ENCODE measurements at regions not wholly inside any gene's neighbourhood (a gene's known extent, or its start where the extent isn't known, plus 50 kb on each side); places are given as distances from the start of the nearest gene placed in this dataset.

GRCh38 chr10:113347508-113347907 lies 205.3 kb upstream of the HABP2 start:
- TF ChIP-seq CTCF (IDR thresholded peaks at IDR 0.05) (no peak), POLR2A (IDR thresholded peaks at IDR 0.05) (no peak)

All from body of pancreas (tissue), 4 donors.